Peyer's patch (tissue), 4 donors: ENCODE measurements at regions not wholly inside any gene's neighbourhood (a gene's known extent, or its start where the extent isn't known, plus 50 kb on each side); places are given as distances from the start of the nearest gene placed in this dataset.

Experiments
- CTCF ChIP-seq, 6 experiments: fragments of 450-650 bp in 4 of 6; fragments of 200-600 bp in 2 of 6; sonication (generic) in 1 of 6; IDR thresholded peaks; one replicate each; pipeline ENCODE4 v1.5.1; 2017 to 2019; ENCODE audit warnings: antibody characterized with exemption in 6 of 6, mild to moderate bottlenecking in 3 of 6, moderate library complexity in 1 of 6
- POLR2A ChIP-seq, 2 donors: fragments of 450-650 bp; IDR thresholded peaks; one replicate each; pipeline ENCODE4 v1.5.1; 2017; ENCODE audit warnings: antibody characterized with exemption in 2 of 2, mild to moderate bottlenecking in 2 of 2, moderate library complexity in 2 of 2

- no peak for TF ChIP-seq CTCF (IDR thresholded peaks at IDR 0.05)
- no peak for TF ChIP-seq POLR2A (IDR thresholded peaks at IDR 0.05)
These were observed 162.2 kb upstream of the STK32A start for GRCh38 chr5:147072622-147073021.
